ENCODE measurements at regions not wholly inside any gene's neighbourhood (a gene's known extent, or its start where the extent isn't known, plus 50 kb on each side); places are given as distances from the start of the nearest gene placed in this dataset.

DNA sequence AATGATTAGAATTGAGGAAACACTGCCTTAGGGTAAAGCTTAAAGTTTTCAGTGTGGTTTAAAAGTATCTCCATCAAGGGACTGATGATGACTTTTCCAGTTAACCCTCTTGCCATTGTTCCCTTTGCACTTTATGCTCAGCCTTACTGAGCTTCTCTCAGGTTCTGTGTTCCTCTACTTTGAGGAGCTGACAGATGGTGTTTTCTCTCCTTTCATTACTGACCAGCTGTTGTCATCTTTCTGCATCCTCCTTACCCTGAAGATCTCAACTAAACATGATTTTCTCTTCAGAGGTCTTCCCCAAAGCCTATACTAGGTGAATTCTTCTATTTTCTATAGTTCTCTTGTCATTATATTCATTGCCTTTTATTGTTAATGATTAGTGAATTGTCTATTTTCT is 475.6 kb upstream of the SYNCRIP start:
- Mint-ChIP-seq H3K9me3 (no peaks in the 10 kb centered on the region), H3K27ac (no peak overlapping the region), H3K36me3 (ENCODE audit: low read depth) (no peaks in the 10 kb centered on the region), H3K4me1 (no peaks in the 10 kb centered on the region), H3K4me3 (no peak overlapping the region), H3K27me3 (ENCODE audit: insufficient read depth) (no peaks in the 10 kb centered on the region)
- H3K9ac ChIP-seq (ENCODE audit: extremely low read depth, low read length, poor library complexity, severe bottlenecking) = no peak overlapping the region
- no peaks in the 10 kb centered on the region for H3K9me3 ChIP-seq (ENCODE audit: control insufficient read depth, low read length)
- H3K27me3 ChIP-seq (ENCODE audit: control insufficient read depth, insufficient read depth, low read length, poor library complexity, severe bottlenecking) = no peaks in the 10 kb centered on the region
- no peak overlapping the region for H3K4me3 ChIP-seq (ENCODE audit: low read length)
- H3K36me3 ChIP-seq (ENCODE audit: control insufficient read depth, insufficient read depth, low read length) = no peaks in the 10 kb centered on the region
- TF ChIP-seq CTCF (conservative IDR thresholded peaks at IDR 0.05) = no peak
- no peak for DNase-seq
- H3K27ac ChIP-seq (ENCODE audit: low read depth, low read length) = no peak overlapping the region
- H3K4me1 ChIP-seq (ENCODE audit: control insufficient read depth, insufficient read depth, low read length) = no peaks in the 10 kb centered on the region

GRCh38 chr6:86107985-86108384 is 465.3 kb upstream of the SYNCRIP start:
- Histone ChIP-seq H3K9ac (ENCODE audit: extremely low read depth, low read length, poor library complexity, severe bottlenecking) (no peak overlapping the region), H3K27me3 (ENCODE audit: control insufficient read depth, insufficient read depth, low read length, poor library complexity, severe bottlenecking) (no peaks in the 10 kb centered on the region), H3K4me1 (ENCODE audit: control insufficient read depth, insufficient read depth, low read length) (no peaks in the 10 kb centered on the region), H3K36me3 (ENCODE audit: control insufficient read depth, insufficient read depth, low read length) (no peaks in the 10 kb centered on the region), H3K9me3 (ENCODE audit: control insufficient read depth, low read length) (peaks cover 16% of the 10 kb centered on the region), H3K4me3 (ENCODE audit: low read length) (no peak overlapping the region), H3K27ac (ENCODE audit: low read depth, low read length) (no peak overlapping the region)
- Mint-ChIP-seq H3K36me3 (ENCODE audit: low read depth) (no peaks in the 10 kb centered on the region), H3K27me3 (ENCODE audit: insufficient read depth) (peaks cover 2% of the 10 kb centered on the region), H3K27ac (no peak overlapping the region), H3K4me3 (no peak overlapping the region), H3K9me3 (peaks cover 8% of the 10 kb centered on the region), H3K4me1 (no peaks in the 10 kb centered on the region)
- no peak for TF ChIP-seq CTCF (conservative IDR thresholded peaks at IDR 0.05)
- WGBS, 2 experiments (ENCODE audit: insufficient coverage in 1 of 2, insufficient read length in 1 of 2) = 73 to 91% methylated on average over 2 of the region's 2 CpGs
- no peak for DNase-seq

GRCh38 chr6:86087954-86088353 is 445.3 kb upstream of the SYNCRIP start:
- H3K27ac ChIP-seq (ENCODE audit: low read depth, low read length) = no peak overlapping the region
- no peak overlapping the region for H3K4me3 ChIP-seq (ENCODE audit: low read length)
- no peaks in the 10 kb centered on the region for H3K4me1 Mint-ChIP-seq
- no peaks in the 10 kb centered on the region for H3K27me3 Mint-ChIP-seq (ENCODE audit: insufficient read depth)
- no peak for DNase-seq
- no peaks in the 10 kb centered on the region for H3K27me3 ChIP-seq (ENCODE audit: control insufficient read depth, insufficient read depth, low read length, poor library complexity, severe bottlenecking)
- H3K9me3 Mint-ChIP-seq = peaks cover 12% of the 10 kb centered on the region
- H3K9ac ChIP-seq (ENCODE audit: extremely low read depth, low read length, poor library complexity, severe bottlenecking) = no peak overlapping the region
- no peak for TF ChIP-seq CTCF (conservative IDR thresholded peaks at IDR 0.05)
- no peaks in the 10 kb centered on the region for H3K4me1 ChIP-seq (ENCODE audit: control insufficient read depth, insufficient read depth, low read length)
- H3K36me3 ChIP-seq (ENCODE audit: control insufficient read depth, insufficient read depth, low read length) = no peaks in the 10 kb centered on the region
- H3K9me3 ChIP-seq (ENCODE audit: control insufficient read depth, low read length) = no peaks in the 10 kb centered on the region
- no peak overlapping the region for H3K4me3 Mint-ChIP-seq
- WGBS, 2 experiments (ENCODE audit: insufficient coverage in 1 of 2, insufficient read length in 1 of 2) = 91 to 100% methylated on average over 2 of the region's 2 CpGs
- no peaks in the 10 kb centered on the region for H3K36me3 Mint-ChIP-seq (ENCODE audit: low read depth)
- no peak overlapping the region for H3K27ac Mint-ChIP-seq

Data from endodermal cell (in vitro differentiated cells).